Uterus (tissue), 2 donors: ENCODE measurements at regions not wholly inside any gene's neighbourhood (a gene's known extent, or its start where the extent isn't known, plus 50 kb on each side); places are given as distances from the start of the nearest gene placed in this dataset.

Source experiments
- POLR2A ChIP-seq, 2 donors: fragments of 450-650 bp; IDR thresholded peaks; one replicate each; pipeline ENCODE4 v1.6.1; 2016; ENCODE audit warnings: antibody characterized with exemption in 2 of 2, mild to moderate bottlenecking in 1 of 2, moderate library complexity in 1 of 2
- TF ChIP-seq, protein P1 (sequence below), 4 experiments: fragments of 200-600 bp in 2 of 4; fragments of 450-650 bp in 2 of 4; sonication (generic) in 2 of 4; IDR thresholded peaks; one replicate each; pipeline ENCODE4 v1.5.1; 2016 to 2019; ENCODE audit warnings: antibody characterized with exemption in 4 of 4, mild to moderate bottlenecking in 2 of 4, moderate library complexity in 1 of 4

DNA sequence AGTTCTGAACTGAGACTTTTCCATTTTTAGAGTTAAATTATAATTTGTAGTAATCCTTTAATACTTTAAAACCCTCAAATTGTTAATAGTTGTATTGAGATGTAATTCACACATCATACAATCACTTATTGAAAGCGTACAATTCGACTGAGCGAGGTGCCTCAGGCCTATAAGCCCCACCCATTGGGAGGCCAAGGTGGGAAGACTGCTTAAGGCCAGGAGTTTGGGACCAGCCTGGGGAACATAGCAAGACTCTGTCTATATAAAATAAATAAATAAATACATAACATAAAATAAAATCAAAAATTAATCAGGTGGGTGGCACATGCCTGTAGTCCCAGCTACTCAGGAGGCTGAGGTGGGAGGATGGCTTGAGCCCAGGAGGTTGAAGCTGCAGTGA lies 70.3 kb downstream of the RWDD4 start:
- no peak for TF ChIP-seq POLR2A (IDR thresholded peaks at IDR 0.05)
- TF ChIP-seq, protein P1, sequence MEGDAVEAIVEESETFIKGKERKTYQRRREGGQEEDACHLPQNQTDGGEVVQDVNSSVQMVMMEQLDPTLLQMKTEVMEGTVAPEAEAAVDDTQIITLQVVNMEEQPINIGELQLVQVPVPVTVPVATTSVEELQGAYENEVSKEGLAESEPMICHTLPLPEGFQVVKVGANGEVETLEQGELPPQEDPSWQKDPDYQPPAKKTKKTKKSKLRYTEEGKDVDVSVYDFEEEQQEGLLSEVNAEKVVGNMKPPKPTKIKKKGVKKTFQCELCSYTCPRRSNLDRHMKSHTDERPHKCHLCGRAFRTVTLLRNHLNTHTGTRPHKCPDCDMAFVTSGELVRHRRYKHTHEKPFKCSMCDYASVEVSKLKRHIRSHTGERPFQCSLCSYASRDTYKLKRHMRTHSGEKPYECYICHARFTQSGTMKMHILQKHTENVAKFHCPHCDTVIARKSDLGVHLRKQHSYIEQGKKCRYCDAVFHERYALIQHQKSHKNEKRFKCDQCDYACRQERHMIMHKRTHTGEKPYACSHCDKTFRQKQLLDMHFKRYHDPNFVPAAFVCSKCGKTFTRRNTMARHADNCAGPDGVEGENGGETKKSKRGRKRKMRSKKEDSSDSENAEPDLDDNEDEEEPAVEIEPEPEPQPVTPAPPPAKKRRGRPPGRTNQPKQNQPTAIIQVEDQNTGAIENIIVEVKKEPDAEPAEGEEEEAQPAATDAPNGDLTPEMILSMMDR (IDR thresholded peaks at IDR 0.05), result no peak
